GDM1 (cell line): ENCODE measurements at regions not wholly inside any gene's neighbourhood (a gene's known extent, or its start where the extent isn't known, plus 50 kb on each side); places are given as distances from the start of the nearest gene placed in this dataset.

Experiments used
- DNase-seq: peaks from one replicate; lab custom pipeline; 2025; lab: John Stamatoyannopoulos, UW

GRCh38 chr19:28537896-28538295 lies 675.1 kb downstream of the UQCRFS1 start:
- DNase-seq: no peak

- DNase-seq: no peak
Measured at GRCh38 chr19:28537079-28537478, 675.9 kb downstream of the UQCRFS1 start.

GRCh38 chr19:28535352-28535775 lies 677.6 kb downstream of the UQCRFS1 start:
- DNase-seq: no peak

- DNase-seq: no peak
Measured at GRCh38 chr19:28534766-28535351, 678.1 kb downstream of the UQCRFS1 start.

GRCh38 chr19:28532765-28533341 lies 680.1 kb downstream of the UQCRFS1 start:
- no peak for DNase-seq

GRCh38 chr19:28531979-28532378 lies 681.0 kb downstream of the UQCRFS1 start:
- DNase-seq: no peak

GRCh38 chr19:28530406-28531035 lies 682.4 kb downstream of the UQCRFS1 start:
- DNase-seq: no peak

GRCh38 chr19:28526038-28526437 lies 686.9 kb downstream of the UQCRFS1 start:
- DNase-seq: no peak

GRCh38 chr19:28523619-28524018 lies 689.3 kb downstream of the UQCRFS1 start:
- DNase-seq: no peak

- no peak for DNase-seq
Measured at GRCh38 chr19:28522545-28522922, 690.4 kb downstream of the UQCRFS1 start.

GRCh38 chr19:28521614-28522544 lies 691.1 kb downstream of the UQCRFS1 start:
- no peak for DNase-seq

- no peak for DNase-seq
Measured at GRCh38 chr19:28520998-28521568, 691.9 kb downstream of the UQCRFS1 start.

- DNase-seq: no peak
Measured at GRCh38 chr19:28519952-28520861, 692.7 kb downstream of the UQCRFS1 start.

GRCh38 chr19:28519218-28519779 lies 693.7 kb downstream of the UQCRFS1 start:
- no peak for DNase-seq

GRCh38 chr19:28516415-28516872 lies 696.5 kb downstream of the UQCRFS1 start:
- no peak for DNase-seq

- DNase-seq: no peak
Measured at GRCh38 chr19:28514166-28514565, 698.8 kb downstream of the UQCRFS1 start.

- DNase-seq: no peak
Measured at GRCh38 chr19:28511655-28512054, 701.3 kb downstream of the UQCRFS1 start.

GRCh38 chr19:28509079-28509895 lies 703.7 kb downstream of the UQCRFS1 start:
- no peak for DNase-seq

GRCh38 chr19:28508666-28509065 lies 704.3 kb downstream of the UQCRFS1 start:
- no peak for DNase-seq

GRCh38 chr19:28505933-28506332 lies 707.0 kb downstream of the UQCRFS1 start:
- DNase-seq: no peak
